NCI-H1105 treated with DMSO at 0.1 percent for 48 hours (cell line): ENCODE measurements at regions not wholly inside any gene's neighbourhood (a gene's known extent, or its start where the extent isn't known, plus 50 kb on each side); places are given as distances from the start of the nearest gene placed in this dataset.
"Not testable (repeated sequence)": the region's sequence is repeated elsewhere in the genome, so short reads cannot be mapped to it uniquely, and the experiment has no call there.

Source experiments
- DNase-seq: peaks from one replicate; lab custom pipeline; 2025; lab: John Stamatoyannopoulos, UW

DNA sequence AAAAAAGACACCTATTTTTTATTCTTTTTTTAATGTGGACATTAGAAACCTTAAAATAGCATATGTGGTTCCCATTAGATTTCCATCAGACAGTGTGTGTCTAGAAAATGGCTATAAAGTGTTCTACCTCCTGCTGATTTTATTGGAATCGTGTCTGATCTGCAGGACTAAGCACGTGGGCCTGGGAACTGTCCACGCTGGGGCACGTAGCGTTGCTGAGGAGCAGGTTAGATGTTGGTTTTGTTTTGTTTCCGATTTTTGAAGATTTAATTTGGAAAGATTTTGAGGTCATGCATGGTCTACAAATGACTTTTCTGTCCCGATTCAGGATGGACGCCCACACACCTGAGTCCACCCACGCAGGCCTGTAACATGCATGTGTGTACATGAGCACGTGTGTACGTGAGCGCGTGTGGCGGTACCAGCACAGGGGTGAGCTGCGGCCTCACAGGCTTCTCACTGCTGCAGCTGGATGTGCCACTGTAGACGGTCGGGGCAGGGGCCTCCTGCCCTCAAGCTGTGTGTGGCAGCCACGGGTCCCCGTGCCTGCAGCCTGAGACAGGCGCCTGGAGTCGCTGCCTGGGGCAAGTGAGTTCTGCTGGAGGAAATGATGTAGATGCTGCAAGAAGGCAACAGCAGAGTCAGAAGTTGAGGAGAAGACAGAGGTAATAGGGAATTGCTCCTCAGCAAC, 99.7 kb upstream of the CTDP1 start:
- no peak for DNase-seq

DNA sequence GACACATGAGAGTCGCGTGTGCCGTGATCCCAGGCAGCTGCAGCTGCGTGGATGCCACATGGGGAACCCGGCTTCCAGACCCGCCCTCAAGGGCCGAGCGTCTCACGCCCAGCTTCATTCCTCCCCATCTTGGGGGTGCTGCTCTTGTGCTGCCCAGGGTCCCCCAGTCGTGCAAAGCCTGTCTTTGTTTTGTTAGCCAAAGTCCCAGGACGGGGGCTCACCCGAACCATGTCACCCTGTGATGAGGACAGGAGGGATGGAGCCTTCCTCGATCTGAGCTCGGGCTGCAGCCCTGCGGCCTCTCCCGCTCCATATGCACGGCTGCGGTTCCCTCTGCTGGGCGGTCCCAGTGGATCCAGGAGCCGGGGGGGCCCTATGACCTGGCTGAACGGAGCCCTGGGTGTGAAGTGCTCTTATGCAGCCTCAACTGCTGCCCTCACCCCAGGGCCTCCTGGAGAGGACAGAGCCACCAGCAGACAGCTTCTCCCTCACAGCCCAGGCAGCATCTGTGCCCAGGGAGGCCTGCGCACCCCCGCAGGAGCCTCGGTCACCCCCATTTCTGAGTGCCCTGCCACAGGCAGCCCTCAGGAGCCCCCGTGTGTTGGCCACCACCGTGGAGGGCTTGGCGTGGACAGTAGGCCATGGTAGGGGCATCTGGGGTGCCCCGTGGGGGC, 99.0 kb upstream of the CTDP1 start:
- DNase-seq: no peak

DNA sequence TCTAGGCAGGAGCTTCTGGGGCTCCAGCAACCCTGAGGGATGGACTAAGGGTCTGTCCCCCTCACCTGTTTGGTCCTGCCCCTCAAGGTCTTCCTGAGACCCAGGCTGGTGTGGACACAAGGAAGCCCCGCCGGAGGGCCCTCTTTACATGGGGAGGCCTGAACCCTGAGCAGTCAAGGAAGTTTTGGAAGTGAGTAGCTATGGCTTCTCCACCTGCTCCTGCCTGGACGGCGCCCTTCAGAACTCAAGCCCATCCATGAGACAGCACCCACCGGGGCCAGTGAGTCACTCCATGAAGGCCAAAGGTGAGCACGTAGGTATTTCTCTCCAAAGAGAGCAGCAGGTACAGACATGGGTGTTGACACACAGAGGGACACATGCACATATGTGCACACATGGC, 98.2 kb upstream of the CTDP1 start:
- no peak for DNase-seq

DNA sequence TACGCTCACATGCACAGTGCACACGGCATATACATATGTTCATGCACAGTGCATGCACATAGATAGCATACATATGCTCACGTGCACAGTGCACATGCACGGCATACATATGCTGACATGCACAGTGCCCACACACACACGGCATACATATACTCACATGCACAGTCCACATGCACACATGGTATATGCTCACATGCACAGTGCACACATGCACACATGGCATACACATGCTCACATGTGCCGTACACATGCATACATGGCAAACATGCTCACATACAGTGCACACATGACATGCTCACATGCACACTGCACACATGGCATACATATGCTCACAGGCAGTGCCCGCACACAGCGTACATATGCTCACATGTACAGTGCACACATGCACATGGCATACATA, 97.7 kb upstream of the CTDP1 start:
- no peak for DNase-seq

DNA sequence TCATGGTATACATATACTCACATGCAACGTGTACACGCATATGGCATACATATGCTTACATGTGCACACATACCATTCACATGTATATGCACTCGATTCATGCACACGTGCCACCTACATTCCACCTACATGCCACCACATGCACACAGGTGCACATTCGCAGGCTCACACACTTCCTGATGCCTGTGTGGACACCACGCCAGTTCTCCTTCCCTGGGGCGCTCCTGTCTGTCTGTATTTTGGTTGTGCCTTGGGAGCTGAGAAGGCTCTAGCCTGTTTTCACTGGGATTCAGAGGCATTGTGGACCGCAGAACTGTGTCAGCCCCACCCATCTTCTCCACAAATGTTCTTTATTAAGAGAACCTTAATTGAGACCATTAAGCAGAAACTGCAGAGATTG, 96.6 kb upstream of the CTDP1 start:
- no peak for DNase-seq

DNA sequence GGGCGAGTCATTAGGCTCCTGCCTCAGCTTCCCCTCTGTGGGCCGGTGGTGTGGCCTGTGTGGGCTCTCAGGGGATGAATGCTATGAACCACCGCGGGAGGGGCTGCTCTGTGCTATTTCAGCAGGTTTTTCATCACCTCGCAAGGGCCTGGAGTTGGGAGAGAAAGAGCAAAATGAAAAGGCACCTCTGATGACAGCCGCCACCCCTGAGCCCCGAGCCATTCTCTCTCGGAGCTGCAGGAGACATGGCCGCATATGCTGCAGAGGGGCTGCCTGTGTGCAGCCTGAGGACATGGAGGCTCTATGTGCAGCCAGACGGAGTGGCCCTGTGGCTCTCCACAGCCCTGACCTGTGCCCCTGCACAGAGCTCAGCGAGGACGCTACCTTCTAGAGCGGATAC, 96.2 kb upstream of the CTDP1 start:
- DNase-seq: no peak

DNA sequence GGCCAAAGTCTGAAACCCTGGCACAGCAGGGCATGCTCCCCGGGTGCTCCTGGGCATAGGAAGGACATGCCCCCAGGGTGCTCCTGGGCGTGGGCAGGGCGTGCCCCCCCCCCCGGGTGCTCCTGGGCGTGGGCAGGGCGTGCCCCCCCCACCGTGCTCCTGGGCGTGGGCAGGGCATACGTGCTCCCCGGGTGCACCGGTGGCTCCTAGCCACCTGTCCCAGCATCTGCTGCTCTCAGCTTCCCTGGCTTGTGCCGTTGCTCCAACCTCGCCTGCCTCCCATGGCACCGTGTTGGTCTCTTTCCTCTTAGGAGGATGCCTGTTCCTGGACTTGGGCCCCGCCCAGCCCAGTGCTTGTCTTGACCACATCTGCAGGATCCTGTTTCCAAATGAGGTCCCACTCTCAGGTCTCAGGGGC, 95.6 kb upstream of the CTDP1 start:
- DNase-seq: no peak

DNA sequence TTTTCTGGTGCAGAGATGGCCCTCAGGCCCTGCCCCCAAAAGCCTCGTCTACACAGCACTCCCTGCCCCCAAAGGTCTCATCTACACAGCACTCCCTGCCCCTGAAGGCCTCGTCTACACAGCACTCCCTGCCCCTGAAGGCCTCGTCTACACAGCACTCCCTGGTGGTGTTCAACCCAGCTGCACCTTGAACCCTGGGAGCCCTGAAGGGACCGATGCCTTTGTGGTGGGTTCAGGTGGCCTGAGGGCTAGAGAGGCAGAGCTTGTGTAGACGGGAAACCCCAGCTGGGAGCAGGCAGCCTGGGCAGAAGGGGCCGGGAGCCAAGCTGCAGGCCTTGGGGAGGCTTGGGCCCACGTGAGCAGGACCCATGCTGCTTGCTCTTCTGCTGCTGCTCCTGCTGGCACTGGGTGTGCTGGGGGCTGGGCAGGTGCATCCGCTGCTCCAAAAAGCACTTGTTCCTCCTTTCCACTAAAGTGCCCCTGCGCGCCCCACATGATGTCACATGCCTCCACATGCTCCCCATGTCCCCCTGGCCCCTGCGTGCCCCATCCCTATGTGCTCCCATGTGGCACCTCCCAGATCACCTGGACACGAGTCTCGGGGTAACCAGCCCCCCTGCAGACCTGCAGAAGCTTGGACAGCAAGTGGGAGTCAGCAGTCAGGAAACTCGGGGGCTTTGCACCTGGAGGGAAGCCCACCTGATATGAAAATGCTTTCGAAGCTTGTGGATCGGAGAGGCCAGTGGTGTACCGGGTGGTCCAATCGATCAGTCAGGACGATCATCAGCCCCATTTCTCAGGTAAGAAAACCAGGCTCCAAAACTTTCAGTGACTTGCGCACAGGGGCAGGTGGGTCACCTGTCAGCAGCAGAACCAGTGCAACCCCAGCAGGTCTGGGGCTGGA, 94.9 kb upstream of the CTDP1 start:
- DNase-seq: no peak

DNA sequence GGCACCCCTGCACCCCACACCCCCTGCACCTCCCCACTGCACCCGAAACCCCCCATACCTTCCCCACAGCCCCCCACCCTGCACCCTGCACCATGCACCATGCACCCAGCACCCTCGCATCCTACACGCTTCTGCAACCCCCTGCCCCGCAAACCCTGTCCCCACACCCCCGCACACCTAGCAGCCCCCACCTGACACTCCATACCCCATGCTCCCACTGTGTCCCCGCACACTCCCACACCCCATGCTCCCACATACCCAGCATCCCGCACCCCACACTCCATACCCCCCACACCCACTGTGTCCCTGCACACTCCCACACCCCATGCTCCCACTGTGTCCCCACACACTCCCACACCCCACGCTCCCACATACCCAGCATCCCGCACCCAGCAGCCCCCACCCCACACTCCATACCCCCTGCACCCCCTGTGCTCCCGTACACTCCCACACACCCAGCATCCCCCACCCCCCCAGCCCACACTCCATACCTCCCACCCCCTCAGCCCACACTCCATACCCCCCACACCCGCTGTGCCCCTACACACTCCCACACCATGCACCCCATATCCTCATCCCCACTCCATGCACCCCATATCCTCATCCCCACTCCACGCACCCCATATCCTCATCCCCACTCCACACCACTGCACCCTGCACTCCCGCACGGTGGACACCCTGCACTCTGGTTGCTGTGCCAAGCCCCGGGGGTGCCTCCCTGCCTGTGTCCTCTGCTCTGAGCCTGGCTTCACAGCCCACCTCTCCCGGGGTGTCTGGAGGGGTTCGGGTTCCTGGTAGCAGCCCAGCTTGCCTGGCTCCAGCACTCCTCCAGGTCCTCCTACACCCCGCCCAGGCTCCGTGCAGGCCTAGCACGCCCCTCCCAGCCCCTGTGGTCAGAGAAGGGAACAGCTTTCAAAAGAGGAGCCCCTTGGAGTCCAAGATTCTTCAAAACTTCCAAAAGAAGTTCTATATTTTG, 93.9 kb upstream of the CTDP1 start:
- DNase-seq: no peak

DNA sequence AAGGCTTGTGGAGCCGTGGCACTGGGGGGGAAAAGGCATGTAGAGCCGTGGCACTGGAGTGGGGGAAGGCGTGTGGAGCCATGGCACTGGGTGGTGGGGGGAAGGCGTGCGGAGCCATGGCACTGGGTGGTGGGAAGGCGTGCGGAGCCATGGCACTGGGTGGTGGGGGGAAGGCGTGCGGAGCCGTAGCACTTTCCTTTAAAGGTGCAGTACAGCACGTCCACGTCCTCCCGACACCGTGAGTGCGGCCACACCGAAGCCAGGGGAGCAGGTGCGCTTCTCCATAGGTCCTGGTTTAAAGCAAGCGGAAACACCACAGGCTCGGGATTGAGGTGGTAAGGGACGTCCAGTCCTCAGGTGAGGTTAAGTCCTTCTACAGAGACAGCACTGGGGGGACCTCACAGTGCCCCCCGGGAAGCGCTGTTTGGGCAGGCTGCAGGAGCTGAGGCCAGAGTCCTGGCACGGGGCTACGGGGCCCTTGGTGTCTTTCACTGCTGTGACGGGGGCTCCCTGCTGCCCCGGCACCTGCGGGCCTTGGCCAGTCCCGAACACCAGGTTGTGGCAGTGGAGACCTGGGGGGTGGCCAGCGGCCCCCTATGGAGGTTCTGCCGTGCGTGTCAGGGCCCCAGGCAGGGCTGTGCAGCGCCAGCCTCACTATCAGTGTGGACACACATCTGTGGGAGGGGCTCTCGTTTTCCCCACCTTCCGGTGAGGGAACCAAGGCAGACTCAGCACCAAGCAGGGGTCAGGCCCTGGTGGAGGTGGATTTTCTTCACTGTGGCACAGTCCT, 93.0 kb upstream of the CTDP1 start:
- DNase-seq: no peak

DNA sequence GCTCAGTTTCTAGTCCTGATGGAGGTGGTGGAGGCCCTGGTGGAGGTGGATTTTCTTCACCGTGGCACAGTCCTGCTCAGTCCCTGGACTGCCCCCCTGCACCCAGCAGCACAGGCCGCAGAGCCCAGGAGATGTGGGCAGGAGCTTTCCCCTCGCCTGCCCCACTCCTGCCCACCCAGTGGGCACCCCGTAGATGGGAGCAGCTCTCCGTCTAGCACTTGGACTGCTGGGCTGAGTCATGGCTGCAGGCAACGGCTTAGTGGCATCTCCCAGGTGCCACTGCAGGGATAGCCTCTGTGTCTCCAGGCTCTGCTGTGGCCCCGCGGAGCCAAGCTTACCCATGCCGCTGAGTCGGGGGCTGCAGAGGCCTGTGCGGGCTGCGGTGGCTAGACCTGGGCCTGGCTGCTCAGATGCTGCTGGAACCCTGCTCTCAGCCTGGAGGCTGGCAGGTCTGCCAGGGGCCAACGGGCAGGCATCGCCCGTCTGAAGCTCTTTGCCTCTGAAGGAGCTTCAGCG, 92.3 kb upstream of the CTDP1 start:
- no peak for DNase-seq

DNA sequence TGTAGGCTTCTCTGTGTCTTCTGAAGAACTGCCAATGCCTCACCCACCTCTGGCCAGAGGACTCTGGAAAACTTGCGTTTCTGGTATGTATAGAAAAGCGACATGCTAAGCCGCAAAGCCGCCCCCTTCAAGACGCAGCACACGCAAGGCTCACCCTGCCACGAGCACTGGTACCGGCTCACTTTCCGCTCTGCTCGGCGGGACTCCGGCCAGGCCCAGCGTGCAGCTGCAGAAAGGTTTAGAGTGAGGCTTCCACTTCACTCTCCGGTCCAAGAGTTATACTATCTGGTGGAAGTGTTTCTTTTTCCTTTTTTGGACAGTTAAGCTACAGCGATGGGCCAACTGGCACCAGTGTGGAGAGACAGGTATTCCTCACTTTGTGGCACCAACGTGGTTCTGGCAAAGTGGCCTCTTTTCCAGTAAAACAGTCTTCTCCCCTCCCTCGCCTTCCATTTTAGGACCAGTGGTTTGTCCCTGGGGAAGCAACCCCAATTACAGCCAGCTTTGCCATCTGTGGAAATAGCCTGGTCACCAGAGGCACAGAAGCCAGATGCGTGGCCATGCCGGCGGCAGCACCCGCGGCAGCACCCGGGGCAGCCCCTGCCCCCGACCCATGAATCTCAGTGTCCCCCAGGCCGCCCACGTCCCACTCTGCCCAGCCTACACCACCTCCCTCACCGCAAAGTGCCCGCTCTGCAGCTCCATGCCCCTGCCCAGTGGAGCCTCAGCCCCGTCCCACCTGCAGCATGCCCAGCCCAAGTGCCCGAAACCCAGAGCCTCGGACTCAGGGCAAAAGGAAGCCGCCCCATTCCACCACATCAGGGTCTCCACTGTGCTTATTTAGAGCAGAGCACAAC, 91.6 kb upstream of the CTDP1 start:
- no peak for DNase-seq

DNA sequence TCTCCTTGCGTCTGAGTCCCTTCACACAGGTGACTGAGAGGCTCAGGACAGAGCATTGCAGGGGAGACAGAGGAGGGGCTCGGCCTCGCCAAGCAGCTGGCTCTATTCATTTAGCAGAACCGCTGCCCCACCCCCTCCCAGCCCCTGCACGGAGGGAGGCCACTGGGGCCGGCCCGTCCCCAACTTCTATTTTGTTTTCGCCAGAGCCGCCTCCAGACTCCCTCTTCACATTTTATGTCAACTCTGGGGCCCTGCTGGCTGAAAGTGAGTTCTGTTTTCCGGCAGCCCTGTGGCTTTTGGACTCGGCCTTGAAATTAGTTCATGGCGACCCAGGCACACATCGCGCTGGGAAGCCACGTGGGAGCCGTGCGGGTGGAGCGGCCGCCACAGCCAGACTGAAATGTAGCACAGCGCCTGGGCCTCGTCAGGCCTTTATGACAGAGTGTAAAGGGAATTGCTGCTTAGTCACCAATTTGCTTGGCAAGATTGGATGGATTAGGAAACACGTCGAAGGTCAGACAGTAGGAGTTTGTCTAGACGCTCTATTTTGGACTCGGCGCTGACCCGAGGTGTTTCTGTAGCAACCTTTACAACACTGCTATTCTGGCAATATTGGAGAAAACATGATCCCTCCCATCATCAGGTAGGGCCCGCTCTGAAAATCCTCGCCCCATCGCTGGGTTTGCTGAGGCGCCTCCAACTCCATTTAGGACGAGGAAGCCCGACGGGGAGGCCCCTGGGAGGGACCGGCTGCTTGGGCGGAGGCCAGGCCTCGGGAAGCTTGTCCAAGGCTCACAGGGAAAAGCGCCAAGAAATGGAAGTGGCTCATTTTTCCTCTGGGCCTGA, 90.7 kb upstream of the CTDP1 start:
- DNase-seq: peak; percentile 35

DNA sequence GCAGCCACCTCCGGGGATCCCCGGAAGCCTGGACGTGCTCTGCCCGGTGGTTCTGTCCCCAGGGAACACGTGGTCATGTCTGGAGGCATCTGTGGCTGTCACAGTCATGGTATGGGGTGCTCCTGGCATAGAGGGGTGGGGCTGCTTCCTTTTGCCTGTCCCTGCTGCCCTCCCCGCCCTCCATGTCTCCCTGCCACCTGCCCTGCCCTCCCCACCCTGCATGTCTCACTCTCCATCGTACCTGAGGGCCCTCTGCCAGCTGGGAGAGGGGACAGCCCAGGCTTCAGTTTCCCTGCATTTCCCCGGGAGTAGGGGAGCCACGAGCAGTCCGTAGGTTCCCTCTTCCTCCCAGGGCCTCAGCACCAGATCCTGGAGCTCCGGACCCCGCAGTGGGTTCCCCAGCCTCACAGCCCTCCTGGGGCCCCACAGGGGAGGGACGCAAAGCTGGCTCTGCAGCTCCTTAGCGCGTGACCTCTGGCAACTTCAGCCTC, 90.0 kb upstream of the CTDP1 start:
- peak; percentile 31 for DNase-seq

DNA sequence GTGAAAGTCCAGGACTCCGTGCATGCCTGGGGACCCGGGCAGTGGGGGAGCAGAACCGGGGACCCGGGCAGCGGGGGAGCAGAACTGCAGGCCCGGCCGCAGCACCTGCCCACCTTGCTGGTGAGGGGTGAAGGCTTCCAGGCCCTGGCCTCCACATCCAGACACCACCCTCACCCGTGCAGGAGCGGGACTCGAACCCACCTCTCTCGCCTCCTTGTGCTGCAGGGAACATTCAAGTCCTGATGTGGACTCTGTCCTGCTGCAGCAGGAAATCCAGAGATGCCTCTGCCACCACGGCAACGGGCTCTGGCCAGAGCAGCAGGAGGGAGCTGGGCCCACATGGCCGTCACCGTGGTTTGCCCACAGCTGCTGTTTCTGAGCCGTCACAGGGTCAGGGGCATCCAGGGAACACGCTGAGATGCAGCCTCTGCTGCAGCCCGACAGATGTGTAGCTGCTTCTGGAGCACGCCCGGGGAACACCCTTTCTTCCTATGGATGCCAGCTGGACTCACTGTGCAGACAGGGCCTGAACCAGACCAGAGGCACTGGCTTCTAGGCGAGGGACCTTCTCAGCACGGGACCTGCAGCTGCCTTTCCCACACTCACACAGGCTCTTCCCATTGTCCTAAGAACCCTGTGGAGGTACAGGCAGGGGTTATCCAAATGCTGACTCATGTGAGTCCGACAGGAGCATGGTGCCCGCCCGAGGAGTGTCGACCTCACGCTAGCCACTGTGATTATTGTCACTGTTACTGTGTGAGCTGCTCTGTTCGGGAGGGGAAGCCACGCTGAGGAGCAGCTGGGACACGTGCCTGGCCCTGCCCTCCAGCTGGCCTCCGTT, 89.2 kb upstream of the CTDP1 start:
- DNase-seq: no peak

DNA sequence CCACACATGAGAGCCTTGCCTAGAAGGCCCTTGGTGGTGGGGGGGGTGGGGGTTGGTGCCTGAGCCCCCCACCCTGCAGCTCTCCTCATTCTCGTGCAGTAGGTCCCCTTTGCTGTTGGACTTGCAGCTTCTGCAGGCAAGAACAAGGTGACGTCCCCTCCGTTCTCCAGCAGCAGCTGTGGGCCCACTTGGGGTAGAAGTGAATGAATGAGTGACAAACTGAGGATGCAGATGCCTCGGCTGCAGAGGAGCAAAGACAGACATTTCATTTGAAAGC, 88.6 kb upstream of the CTDP1 start:
- no peak for DNase-seq

DNA sequence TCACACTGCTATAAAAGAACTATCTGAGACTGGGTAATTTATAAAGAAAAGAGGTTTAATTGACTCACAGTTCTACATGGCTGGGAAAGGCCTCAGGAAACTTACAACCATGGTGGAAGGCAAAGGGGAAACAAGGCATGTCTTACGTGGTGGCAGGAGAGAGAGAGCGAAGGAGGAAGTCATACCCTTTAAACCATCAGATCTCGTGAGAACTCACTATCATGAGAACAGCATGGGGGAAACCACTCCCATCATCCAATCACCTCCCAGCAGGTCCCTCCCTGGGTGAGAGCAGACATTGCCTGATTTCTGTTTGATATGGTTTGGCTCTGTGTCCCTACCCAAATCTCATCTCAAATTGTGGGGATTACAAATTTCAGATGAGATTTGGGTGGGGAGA, 86.9 kb upstream of the CTDP1 start:
- DNase-seq: not testable (repeated sequence)

DNA sequence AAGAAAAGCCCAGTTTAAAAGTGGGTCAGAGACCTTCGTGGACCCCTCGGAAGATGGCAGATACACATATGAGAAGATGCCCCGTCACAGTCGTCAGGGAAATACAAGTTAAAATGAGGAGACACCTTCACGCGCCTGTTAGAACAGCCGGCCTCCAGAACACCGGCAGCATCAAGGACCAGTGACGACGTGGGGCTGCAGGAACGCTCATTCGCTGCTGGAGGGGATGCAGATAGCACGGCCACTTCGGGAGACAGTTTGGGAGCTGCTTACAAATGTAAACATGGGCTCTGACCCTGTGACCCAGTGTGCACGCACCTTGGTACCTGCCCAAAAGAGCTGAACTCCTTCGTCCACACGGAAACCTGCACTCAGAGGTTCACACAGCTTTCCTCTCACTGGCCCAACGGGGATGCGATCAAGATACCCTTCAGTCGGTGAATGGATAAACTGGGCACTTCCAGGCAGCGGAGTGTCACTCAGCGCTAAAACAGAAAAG, 83.7 kb upstream of the CTDP1 start:
- no peak for DNase-seq
